Activated CD4-positive, alpha-beta T cell treated with anti-CD3 and anti-CD28 coated beads for 4 hours (primary cell): ENCODE measurements at regions not wholly inside any gene's neighbourhood (a gene's known extent, or its start where the extent isn't known, plus 50 kb on each side); places are given as distances from the start of the nearest gene placed in this dataset.

Source experiments
- DNase-seq, 2 donors: peaks; one replicate each; pipeline ENCODE4 v3.0.0-alpha.2; 2020

- DNase-seq, result no peak
These were observed 130.6 kb downstream of the TDRD15 start for GRCh38 chr2:21254170-21254965.

- DNase-seq, result no peak
These were observed 132.2 kb downstream of the TDRD15 start for GRCh38 chr2:21256006-21256405.

- no peak for DNase-seq
These were observed 133.9 kb downstream of the TDRD15 start for GRCh38 chr2:21257621-21258020.

GRCh38 chr2:21258082-21258481 lies 134.3 kb downstream of the TDRD15 start:
- no peak for DNase-seq

- DNase-seq, result no peak
These were observed 136.5 kb downstream of the TDRD15 start for GRCh38 chr2:21260311-21260710.

GRCh38 chr2:21261591-21261990 lies 137.8 kb downstream of the TDRD15 start:
- no peak for DNase-seq

- DNase-seq, result no peak
These were observed 138.7 kb downstream of the TDRD15 start for GRCh38 chr2:21262426-21262940.

GRCh38 chr2:21263622-21264021 lies 139.9 kb downstream of the TDRD15 start:
- DNase-seq, result no peak

GRCh38 chr2:21265752-21266151 lies 142.0 kb downstream of the TDRD15 start:
- no peak for DNase-seq

GRCh38 chr2:21267232-21267835 lies 143.6 kb downstream of the TDRD15 start:
- no peak for DNase-seq

- no peak for DNase-seq
These were observed 144.6 kb downstream of the TDRD15 start for GRCh38 chr2:21268197-21268877.

GRCh38 chr2:21268878-21269224 lies 145.1 kb downstream of the TDRD15 start:
- no peak for DNase-seq

GRCh38 chr2:21269382-21269781 lies 145.6 kb downstream of the TDRD15 start:
- no peak for DNase-seq

- no peak for DNase-seq
These were observed 146.3 kb downstream of the TDRD15 start for GRCh38 chr2:21270083-21270491.

GRCh38 chr2:21270708-21271122 lies 146.9 kb downstream of the TDRD15 start:
- no peak for DNase-seq

- DNase-seq, result no peak
These were observed 152.4 kb downstream of the TDRD15 start for GRCh38 chr2:21276163-21276562.

- no peak for DNase-seq
These were observed 153.6 kb downstream of the TDRD15 start for GRCh38 chr2:21277068-21278056.

- no peak for DNase-seq
These were observed 155.8 kb downstream of the TDRD15 start for GRCh38 chr2:21279525-21279924.

GRCh38 chr2:21280793-21281192 lies 157.0 kb downstream of the TDRD15 start:
- DNase-seq, result no peak

GRCh38 chr2:21281384-21281783 lies 157.6 kb downstream of the TDRD15 start:
- DNase-seq, result no peak

- no peak for DNase-seq
These were observed 158.2 kb downstream of the TDRD15 start for GRCh38 chr2:21281791-21282514.

GRCh38 chr2:21282515-21282898 lies 158.7 kb downstream of the TDRD15 start:
- DNase-seq, result no peak
